Stimulated activated CD4-positive, alpha-beta T cell treated with anti-CD3 and anti-CD28 coated beads, Interleukin-1b, Interleukin-23, amount 100 ng/mL, for 4 hours (primary cell): ENCODE measurements at regions not wholly inside any gene's neighbourhood (a gene's known extent, or its start where the extent isn't known, plus 50 kb on each side); places are given as distances from the start of the nearest gene placed in this dataset.

ENCODE experiments used
- DNase-seq, 2 donors: peaks; one replicate each; pipeline ENCODE4 v3.0.0-alpha.2; 2020; ENCODE audit warnings: low read depth in 2 of 2

DNA sequence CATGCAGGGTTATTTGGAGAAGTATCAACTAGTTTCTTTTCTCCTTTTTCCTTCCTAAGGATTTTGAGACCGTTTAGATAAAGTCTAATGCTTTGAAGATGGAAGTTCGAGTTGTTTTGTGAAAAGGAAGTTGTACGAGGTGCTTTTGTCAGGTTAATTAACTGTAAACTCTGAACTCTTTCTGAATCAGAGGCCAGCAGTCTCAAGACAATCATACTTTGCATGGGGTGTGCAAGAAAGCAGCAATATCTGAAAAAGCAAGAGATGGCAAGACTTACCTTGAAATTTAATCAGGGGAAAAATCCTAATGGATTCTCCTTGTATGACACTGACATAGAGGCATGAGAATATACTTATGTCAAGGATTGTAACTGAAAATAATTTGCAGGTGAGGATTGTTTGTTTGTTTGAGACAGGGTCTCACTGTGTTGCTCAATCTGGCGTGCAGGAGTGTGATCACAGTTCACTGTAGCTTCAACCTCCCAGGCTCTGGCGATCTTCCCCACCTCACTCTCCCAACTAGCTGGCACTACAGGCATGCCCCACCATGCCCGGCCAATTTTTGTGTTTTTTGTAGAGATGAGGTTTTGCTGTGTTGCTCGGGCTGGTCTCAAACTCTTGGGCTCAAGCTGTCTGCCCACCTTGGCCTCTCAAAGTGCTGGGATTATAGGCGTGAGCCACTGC lies 170.2 kb upstream of the HMGA2 start:
- DNase-seq, result no peak

- DNase-seq, result no peak
These were observed 169.2 kb upstream of the HMGA2 start for GRCh38 chr12:65655074-65655493.

DNA sequence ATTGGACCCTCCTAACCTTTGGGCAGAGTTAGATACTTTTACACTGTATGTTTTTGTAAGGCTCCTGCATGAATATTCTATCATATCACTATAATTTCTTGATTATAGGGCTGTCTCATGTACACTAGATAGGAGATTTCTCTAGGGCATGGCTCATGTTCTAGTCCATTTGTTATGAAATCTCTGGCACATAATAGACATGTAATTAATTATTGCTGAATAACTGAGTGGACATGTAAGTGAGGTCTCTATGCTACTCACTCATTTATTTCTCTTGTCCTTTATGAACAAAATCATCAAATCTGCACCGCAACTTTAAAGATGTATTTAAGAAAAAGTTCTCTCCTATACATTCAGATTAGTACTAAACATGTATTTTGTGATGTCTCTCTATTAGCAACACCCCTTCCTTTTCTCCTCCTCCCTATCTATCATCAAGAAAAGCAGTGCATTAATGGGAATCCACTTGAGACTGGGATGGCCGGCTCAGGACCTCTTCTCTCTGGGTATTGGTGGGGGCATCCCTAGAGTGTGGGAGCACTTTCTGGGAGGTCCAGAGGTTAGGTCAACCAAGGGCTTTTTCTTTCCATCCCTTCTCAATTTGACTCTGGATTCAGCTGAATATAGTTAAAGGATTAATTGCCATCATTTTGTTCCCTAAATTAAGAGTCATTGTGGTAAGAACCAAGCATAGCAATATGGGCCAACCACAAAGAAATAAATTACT lies 168.0 kb upstream of the HMGA2 start:
- DNase-seq, result no peak

DNA sequence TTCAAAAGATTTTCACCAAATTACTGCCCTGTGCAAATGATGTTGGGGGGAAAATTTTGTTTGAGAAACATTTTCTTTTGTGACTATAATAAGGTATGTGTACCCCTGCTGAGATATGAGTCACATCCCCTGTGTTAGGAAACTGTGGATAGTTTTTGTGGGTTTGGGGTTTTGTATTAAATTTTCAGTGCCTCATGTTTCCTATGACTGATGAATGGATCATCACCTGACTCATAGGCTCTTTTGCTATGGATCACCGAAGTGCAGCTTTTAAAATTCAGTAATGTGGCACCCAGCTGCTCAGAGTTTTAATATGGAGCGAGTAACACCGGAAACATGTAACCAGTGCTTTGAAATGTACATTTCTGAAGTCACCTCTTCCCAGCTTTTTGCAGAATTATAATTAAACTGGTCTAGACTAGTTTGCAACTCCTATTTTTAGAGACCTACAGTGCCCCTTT lies 167.4 kb upstream of the HMGA2 start:
- DNase-seq, result no peak

DNA sequence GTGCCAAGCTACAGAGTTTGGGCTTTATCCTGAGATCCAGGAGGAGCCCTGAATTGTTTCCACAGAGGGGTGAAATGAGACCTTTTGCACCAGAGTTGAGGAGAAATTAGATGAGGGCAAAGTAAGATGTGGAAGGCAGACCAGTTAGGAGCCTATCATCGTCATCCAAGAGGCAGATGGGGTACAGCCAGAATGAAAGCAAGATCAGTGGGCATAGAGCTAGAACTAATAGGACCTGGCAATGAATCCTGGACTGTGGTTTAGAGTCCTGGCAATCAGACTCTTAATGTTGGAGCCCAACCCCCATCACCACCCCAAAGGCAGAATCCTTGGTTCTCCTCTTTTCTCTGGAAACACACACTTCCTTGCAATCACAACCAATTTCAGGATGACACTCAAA lies 166.6 kb upstream of the HMGA2 start:
- DNase-seq, result no peak

DNA sequence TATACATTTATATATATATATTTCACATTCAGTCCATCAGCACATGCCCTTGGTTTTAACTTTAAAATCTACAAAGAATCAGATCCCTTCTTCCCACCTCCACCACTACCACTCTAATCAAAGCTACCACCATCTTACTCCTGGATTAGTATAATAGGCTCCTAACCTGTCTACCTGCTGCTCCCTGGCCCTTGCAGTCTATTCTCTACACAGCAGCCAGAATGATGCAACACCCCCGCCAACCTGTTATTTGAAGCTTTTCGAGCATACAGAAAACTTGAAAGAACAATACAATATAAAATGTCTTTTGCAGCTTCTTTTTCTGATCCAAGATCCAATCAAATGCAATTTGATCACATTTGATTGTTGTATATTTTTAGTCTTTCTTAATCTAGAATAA lies 165.9 kb upstream of the HMGA2 start:
- no peak for DNase-seq

GRCh38 chr12:65659681-65660080 lies 164.6 kb upstream of the HMGA2 start:
- DNase-seq, result no peak

- DNase-seq, result no peak
These were observed 164.2 kb upstream of the HMGA2 start for GRCh38 chr12:65660096-65660495.

- DNase-seq, result no peak
These were observed 163.4 kb upstream of the HMGA2 start for GRCh38 chr12:65660836-65661235.

DNA sequence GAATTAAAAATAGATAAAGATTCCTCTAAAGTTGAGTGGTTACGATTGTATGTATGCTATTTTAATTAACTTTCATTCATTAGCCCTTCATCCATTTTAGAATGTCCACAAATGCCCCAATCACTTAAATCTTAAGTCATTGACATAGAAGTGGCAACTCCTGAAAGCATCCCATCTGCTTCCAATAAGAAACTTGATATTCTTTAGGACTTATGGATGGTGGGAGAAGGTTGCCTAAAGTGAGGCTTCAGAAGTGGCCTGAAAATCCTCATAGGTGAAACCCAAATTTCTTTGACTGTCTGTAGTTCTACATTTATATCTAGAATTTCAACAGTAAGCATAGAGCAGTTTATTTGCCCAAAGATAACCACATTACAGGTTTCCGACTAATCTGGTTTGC lies 161.7 kb upstream of the HMGA2 start:
- DNase-seq, result no peak

DNA sequence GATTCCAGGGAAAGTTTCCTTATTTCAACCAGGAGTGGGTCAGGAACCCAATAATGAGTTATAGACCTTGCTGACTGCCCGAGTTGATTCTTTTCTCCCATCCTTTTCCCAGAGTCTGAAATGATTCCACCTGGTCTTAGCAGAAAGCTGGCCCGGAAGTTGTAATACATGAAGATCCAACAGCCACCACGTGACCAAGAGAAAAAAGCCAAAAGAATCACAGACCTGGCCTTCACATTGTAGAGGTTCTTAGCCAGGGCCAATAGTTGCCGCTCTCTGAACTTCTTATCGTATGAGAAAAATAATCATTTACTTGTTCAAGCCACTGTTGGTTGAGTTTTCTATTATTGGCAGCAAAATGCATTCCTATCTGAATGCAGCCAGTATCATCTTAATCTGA lies 161.2 kb upstream of the HMGA2 start:
- DNase-seq, result no peak

DNA sequence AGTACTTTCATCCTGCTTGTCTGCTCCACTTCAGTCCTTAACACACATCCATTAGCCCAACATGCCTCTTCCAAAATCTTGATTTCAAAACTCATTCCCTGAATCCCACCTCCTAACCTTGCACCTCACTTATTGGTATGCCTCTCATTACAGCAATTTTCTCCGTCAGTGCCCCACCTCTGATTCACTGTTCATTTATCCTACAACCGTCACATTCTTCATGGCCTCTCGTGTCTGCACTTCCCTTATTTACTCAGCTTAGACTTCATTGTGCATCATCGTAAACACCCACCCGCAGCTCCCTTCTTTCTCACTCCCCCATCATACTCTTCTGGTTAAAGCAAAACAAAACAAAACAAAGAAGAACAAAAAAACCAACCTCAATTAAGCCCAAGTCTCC lies 160.6 kb upstream of the HMGA2 start:
- no peak for DNase-seq

GRCh38 chr12:65664715-65665250 lies 159.5 kb upstream of the HMGA2 start:
- no peak for DNase-seq

GRCh38 chr12:65665817-65666216 lies 158.5 kb upstream of the HMGA2 start:
- no peak for DNase-seq

- no peak for DNase-seq
These were observed 157.4 kb upstream of the HMGA2 start for GRCh38 chr12:65666876-65667275.

- no peak for DNase-seq
These were observed 156.4 kb upstream of the HMGA2 start for GRCh38 chr12:65667932-65668331.

DNA sequence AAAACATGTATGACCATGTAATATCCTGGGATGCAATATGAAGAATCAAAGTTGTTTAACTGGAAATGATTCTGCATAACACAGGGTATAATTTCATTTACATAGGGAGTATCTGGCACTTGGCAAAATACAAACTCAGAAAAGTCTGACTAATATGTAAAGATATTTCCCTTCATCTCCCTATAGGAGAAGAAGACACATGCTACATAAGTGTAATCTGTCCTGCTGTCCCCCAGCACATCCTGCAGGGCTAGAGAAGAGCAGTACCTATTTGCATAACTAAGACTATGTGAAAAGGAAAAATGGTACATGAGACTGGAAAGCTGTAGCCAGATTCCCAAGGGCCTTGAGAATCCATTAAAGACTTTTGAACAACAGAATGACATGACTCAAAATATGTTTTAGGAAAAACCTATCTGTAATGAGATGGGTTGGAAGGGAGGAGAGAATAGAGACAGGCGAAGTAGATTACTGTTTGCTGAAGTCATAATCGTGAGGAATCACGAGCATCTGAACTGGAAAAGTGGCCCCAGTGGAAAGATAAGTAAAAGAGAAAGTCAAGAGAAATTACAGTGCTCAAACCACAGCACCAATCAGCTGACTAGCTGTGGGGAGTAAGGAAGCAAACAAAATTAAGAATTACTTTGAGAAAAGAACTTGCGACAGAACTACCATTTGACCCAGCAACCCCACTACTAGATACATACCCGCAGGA lies 155.1 kb upstream of the HMGA2 start:
- DNase-seq, result no peak

- no peak for DNase-seq
These were observed 153.5 kb upstream of the HMGA2 start for GRCh38 chr12:65670775-65671174.

DNA sequence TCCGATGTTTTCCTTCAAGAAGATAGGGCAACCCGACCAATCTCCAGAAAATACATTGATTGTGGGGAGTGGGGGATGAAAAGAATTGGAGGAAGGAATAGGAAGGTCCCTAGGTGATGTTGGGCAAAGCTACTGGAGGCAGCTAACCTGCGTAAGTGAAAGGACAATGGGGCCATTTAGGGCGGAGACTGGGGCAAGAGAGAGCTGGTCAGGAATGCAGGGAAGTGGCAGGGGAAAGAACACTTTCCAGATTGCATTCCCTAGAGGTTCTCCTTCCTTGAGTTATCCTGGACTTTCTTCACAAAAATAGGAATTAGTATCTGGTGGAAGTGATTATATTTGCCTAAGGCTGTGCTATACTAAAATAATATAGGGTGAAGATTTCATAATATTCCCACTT lies 151.8 kb upstream of the HMGA2 start:
- no peak for DNase-seq

GRCh38 chr12:65673156-65673690 lies 151.1 kb upstream of the HMGA2 start:
- DNase-seq, result no peak

DNA sequence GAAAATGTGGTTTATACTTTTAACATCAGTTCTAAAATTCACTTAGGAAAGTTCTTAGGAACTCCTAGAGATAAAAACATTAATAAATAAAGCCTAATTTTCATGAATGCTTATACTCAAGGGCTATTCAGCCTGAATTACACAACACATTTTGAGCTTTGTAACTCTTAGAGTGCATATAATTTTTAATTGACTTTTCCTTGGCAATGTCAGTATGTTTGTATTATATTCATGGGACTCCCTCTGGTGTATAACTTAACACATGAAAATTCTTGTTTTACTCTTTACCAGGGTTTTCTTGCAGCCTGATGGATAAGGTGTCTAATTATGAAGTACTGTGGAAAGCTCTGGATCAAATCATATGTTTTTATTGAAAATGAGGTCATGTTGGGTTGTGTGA lies 150.6 kb upstream of the HMGA2 start:
- DNase-seq, result no peak

GRCh38 chr12:65675141-65675621 lies 149.1 kb upstream of the HMGA2 start:
- DNase-seq, result no peak
